HG03280 (cell line): ENCODE measurements at regions not wholly inside any gene's neighbourhood (a gene's known extent, or its start where the extent isn't known, plus 50 kb on each side); places are given as distances from the start of the nearest gene placed in this dataset.
"Not testable (repeated sequence)": the region's sequence is repeated elsewhere in the genome, so short reads cannot be mapped to it uniquely, and the experiment has no call there.

Experiments used
- ATAC-seq: cut with Tn5 transposase; IDR thresholded peaks from one replicate; pipeline ENCODE4 v1.9.1; 2021; ENCODE audit warnings: mild to moderate bottlenecking, moderate library complexity; ENCODE audit not compliant: unreplicated experiment

DNA sequence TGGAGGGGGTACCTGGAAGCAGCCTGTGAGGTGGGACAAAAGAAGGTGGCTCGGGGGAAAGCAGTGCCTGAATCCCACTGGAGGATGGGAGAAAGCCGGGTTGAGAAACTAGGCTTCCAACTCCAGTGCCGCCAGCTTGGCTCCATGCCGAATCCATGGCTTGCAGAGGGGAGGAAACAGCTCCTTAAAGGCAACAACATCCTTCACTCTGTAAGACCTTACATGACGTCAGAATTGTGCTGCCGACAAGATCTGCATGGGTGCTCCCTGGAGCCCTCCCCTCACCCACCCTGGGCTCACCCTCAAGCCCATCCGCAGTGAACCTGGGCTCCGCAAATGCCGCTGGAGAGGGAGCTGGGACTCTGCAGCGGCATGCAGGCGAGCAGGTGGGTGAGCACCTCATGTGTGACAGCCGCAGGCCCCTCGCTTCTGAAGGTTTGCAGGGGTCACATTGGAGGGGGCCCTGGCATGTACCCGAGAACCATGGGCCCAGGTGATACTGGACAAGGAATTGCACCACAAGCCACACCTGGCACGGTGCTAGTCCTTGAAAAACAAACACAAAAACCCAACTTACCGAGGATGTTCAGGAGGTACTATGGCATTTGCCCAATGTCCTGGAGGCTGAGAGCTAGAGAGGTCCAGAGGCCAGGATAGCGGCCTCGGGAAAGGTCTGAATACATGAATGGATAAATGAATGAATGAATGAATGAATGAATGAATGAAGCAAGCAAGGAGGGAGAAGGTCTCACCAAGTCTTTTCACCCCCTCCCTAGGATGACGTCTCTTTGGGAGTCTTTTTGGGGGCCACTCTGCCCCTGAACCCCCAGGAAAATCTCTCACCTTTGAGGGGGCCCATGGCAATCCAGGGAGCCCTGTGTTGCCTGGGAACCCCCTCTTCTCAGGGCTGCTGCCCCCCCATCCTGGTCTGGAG, 238.6 kb upstream of the SHH start:
- no peak for ATAC-seq

DNA sequence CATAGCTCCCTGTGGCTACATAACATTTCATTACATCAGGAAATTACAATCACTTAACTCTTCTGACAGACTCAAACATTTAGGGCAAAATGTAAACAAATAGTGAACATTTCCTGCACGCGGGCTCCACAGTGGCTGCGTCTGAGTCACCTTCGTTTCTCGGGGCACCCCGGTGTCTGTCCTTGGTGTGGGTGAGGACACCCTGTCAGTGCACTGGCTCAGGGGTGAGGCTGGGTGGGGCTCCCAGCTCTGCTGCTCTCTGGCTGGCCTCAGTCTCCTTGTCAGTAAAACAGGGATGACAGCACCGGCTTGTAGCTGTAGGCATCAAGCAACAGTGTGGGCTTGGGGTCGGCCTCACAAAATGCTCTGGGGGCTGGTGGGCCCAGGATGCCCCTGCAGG, 237.1 kb upstream of the SHH start:
- no peak for ATAC-seq

DNA sequence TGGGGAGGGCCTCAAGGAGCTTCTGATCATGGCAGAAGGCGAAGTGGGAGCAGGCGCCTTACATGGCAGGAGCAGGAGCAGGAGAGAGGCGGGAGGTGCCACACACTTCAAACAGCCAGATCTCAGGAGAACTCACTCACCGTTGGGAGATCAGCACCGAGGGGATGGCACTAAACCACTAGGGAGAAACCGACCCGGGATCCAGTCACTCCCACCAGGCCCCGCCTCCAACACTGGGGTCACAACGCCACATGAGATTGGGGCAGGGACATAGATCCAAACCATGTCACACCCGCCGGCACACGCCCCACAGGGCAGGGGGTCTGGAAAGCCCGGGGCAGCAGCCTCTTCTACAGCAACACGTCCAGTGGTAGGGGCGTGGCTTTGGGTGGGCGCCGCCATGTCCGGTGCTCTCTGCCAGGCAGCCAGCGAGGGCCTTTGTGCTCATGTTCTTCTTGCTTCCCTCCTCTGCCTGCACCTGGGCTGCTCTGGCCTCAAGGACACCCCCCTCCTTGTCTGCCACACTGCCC, 233.8 kb upstream of the SHH start:
- no peak for ATAC-seq

DNA sequence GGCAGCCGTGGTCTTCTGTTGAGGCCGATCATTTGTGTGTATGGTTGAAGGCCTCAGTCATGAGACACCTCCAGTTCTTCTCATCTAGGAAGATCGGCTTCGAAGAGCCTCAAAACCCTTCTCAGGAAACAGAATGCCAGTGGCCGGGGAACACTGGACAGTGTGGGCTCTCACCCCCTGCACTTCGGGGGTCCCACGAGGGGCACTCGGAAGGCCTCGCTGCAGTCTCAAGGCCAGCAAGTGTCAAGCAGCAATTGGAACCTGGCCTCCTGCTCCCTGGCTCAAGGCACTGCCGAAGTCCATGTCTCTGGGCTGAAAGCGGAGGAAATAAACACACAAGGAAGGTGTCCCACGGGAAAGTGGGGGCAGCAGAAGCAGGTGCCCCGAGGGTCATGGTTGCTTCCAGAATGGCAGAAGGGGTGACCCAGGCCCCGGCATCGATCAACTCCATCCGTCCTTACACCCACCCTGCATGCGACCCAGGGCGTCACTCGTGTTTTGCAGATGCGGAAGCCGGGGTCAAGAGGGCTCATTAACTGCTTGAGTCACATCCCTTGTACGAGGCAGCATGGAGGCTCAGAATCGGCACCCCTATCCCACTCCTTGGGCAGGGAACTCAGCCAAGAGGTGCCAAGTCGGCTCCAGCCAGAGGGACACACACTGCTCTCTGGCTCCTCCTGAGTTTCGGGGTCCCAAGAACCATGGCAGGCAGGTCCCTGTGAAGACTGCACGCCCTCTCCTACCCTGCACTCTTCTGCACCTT, 231.3 kb upstream of the SHH start:
- no peak for ATAC-seq

DNA sequence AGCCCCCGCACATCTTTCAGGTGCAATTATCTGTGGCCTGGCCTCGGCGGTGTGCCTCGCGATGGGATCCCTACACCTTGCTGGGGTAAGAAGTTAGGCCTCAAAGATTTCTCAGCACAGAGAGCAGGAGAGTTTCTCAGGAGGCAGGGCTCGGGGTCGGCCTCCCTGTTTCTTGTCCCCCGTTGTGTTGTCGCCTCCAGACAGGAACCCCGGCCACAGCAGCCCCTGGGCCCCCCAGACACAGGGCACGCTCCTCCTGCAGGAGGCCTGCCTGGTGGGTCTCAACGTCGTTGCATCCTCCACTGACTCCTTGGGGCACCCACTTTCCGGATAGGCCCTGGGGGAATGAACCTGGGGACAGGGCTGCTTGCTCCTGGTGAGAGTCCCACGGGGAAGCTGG, 229.1 kb upstream of the SHH start:
- ATAC-seq, result no peak

DNA sequence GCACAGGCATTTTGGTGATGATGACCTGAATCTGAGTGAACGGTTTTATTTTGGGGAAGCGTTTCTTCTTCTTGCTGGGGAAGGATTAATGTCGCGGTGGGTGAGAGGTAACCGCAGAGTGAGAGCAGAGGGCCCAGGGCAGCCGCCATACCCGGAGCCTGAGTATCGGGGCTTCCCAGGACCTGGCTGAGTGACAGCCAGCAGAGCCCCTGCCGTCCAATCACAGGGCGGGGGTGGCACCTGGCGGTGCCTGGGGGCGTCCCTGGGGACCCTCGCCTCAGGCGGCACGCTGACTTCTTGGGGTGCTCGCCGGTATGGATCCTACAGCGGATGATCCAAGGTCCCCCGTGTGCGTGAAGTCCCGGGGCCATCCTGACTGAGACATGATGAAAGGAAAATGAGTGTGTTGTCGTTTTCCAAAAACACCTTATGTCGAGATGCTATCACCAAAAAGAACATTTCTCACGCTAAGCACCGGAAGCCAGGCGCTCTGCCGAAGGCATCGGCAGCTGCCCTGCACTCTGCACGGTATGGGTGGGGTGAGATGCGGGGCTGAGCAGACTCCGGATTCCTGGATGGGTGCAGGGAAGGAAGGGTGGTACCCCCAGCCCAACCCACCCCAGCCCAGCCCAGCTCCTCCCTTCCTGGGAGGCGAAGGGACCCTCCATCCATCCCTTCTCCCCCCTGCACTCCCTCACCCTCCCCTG, 227.9 kb upstream of the SHH start:
- no peak for ATAC-seq

DNA sequence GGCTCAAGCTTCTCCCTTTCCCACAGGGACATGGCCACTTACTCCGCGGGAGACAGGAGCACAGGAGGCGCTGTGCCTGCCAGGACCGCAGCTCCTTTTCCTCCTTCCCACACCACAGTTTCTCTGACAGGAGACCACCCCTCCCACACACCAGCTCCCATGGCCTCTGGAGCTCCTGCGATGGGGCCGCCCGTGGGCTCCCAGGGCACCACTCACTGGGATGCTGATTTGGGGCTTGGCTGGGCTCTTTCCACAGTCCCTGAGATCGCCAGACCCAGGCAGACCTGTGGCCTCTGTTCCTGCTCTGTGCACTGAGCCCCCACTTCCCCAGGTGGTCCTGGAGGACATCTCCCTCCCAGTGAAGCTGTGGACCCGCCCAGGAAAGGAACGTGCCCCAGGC, 226.9 kb upstream of the SHH start:
- ATAC-seq, result no peak

DNA sequence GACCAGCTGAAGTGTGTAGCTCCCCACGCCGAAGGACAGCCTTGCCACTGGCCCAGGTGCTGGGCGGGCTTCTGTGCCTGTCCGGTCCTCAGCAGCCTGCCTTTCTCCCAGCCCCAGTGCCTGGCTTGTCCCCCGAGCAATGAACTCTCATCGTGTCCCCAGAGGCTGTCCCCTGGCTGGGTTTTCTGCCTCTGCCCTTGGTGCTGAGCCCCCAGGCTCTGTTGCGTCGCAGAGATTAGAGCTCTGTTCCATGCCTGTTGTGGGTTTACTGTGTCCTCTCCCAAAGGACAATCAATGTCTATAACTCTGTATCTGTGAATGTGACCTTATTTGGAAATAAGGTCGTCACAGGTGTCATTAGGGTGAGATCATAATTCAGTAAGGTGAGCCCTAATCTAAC, 226.1 kb upstream of the SHH start:
- ATAC-seq, result no peak

DNA sequence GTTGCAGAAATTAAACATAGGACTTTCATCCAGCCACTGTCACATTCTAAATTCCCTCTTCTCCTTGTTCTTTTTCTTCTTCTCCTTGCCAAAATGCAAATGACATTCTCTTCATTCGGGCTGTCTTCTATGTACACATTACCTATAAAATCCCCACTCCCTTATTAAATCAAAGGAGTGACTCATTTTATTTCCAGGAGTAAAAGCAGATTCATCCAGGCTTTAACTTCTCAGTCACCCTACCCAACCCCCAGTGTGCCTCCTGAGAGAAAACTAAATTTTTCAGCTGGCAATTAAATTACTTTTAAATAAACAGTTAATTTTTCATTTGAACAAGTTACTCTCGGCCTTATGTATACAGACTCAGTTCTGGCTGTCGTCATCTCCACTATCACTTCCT, 223.9 kb upstream of the SHH start:
- ATAC-seq, result no peak

DNA sequence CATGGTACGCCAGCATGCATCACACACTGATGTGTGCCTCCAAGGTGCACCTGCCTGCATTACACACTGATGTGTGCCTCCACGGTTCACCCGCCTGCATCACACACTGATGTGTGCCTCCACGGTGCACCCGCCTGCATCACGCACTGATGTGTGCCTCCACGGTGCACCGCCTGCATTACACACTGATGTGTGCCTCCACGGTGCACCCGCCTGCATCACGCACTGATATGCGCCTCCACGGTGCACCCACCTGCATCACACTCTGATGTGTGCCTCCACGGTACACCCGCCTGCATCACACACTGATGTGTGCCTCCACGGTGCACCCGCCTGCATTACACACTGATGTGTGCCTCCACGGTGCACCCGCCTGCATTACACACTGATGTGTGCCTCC, 223.1 kb upstream of the SHH start:
- ATAC-seq, result not testable (repeated sequence)

DNA sequence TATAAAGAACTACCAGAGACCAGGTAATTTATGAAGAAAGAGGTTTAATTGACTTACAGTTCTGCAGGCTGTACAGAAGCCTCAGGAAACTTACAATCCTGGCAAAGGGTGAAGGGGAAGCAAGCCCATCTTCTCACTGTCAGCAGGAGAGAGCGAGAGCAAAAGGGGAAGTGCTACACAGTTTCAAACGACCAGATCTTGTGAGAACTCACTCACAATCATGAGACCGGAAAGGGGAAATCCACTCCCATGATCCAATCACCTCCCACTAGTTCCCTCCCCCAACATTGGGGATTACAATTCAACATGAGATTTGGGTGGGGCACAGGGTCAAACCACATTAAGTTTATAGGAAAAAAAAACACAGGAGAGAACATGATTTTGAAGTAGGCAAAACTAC, 222.1 kb upstream of the SHH start:
- peak; percentile 68 for ATAC-seq

DNA sequence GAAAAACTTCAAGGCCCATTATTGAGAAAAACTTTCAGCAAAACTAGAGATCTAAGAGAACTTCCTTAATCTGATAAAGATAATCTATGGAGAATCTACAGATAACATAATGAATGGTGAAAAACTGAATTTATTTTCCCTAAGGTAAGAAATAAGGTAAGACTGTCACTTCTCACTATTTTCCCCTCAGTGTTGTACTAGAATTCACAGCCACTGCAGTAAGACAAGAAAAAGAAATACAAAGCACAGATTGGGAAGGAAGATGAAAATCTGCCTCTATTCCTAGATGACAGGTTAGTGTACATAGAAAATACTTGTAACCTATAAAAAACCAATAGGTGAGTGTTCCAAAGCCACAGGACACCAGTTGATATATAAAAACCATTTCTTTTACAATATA, 220.7 kb upstream of the SHH start:
- ATAC-seq, result no peak

DNA sequence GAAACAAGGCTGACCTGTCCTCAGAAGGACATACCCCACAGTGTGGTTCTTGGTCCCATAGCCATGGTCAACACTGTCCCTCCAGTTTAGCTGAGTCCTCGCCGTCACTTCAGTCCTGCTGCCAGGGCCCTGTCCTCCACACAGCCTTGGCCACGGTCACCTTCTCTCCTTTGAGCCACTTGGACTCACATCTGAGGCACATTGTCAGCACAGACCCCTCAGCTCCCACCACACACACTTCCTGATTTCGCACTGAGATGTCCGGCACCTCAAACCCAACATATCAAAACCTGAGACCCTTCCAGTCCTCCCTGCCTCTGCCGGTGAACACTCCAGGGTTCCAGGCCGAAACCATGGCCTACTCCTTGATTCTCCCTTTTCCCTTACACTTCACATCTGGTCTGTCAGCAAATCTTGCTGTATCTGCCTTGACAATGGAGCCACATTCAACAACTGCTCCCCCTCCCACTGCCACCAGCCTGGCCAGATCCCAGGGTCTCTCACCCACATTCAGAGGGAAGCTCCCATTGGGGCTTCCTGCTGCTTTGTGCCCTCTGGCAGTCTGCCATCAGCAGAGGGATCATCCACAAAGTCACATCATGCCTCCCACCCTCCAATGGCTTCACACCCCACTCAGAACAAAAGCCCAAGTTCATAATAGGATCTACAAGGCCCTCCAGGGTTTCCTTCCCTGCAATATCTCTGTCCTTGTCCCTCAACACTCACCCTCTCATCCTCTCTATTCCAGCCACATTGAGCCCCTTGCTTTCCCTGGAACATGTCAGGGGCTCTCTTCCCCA, 219.6 kb upstream of the SHH start:
- no peak for ATAC-seq

DNA sequence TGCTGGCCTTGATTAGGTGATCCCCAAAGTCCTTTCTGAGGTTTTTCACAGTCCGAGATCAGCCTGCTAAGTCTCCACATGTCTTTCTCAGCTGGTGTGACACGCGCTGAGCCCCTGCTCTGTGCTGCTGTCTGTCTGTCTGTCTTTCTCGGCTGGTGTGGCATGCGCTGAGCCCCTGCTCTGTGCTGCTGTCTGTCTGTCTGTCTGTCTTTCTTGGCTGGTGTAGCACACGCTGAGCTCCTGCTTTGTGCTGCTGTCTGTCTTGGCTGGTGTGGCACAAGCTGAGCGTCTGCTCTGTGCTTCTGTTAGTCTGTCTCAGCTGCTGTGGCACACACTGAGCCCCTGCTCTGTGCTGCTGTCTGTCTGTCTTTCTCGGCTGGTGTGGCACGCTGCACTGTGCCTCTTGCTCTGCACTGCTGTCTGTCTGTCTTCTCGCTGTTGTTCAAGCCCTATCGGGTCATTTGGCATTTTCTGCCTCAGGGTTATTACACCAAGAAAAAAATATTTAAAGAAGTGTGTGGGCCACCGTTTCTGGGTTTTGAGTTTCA, 217.3 kb upstream of the SHH start:
- no peak for ATAC-seq

DNA sequence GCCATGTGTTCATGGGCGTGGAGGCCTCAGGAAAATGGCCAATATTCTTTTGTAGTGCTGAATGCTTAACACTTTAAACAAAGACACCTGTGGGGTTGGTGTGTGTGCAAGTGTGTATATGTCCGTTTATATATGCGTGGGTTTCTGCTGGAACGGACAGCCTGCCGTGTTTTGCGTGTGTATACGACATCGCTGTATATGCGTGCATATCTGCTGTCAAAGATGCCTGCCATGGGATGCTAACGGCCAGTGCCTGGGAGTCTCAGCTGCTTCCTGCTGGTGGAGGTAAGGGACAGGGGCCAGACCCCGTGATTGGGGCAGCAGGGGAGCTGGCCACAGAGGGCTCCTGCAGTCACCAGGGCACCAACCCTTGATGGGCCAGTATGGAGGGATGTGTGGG, 216.3 kb upstream of the SHH start:
- no peak for ATAC-seq

DNA sequence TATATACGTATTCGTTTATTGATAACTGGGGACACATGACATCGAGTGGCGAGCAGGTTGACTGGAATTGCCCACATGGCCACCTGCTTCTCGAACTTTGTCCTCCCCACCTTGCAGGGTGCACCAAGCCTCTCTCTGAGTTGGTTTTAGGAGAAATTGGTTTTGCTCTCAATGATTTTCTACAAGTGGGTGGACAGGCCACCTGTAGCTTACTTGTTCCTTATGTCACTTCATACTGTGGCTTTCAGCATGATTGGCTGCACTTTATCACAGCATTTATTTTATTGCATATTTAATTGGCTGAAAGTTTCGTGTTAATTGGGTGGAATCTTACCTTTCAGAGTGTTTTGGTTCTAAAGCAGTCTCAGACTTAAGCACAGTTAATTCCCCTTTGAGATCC, 215.6 kb upstream of the SHH start:
- no peak for ATAC-seq

DNA sequence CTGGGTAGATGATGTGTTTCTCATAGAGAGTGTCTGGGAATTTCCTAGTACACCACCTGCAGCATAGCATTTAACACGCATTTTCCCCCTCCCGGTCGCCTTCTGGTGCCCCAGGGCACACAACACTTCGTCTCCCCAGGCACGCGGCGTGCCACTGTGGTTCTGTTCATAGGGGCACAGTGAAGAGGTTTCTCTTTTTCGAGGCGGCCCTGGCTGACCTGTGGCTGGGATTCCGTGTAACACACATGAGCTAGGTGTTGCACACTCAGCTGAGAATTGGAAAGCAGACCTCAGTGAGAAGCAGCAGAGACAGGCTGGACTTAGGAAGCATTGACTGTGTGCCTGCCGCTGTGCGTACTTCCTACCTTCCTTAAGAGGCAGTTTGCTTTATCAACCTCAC, 214.3 kb upstream of the SHH start:
- no peak for ATAC-seq

DNA sequence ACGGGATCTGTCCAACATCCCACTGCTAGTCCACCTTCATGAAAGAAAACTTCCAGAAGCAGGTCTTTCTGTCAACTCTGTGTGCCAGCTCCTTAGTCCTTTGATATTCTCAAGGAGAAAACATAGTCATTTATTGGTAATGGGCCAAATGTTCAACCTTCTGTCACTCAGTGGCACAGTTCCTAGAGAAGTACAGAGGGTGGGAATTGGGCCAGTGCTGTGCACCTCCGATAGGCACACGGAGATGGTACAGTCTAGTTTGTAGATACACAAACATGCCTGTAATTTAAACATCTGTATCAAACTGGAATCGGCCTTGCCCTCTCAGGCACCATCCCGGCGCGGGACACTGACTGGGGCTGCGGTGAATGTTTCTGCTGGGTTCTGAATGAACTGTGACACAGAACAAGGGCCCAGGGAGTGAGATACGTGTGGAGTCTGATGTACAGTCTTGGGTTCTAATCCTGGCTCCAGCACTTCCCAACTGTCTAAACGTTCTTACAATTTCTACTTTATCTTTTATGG, 213.9 kb upstream of the SHH start:
- no peak for ATAC-seq

DNA sequence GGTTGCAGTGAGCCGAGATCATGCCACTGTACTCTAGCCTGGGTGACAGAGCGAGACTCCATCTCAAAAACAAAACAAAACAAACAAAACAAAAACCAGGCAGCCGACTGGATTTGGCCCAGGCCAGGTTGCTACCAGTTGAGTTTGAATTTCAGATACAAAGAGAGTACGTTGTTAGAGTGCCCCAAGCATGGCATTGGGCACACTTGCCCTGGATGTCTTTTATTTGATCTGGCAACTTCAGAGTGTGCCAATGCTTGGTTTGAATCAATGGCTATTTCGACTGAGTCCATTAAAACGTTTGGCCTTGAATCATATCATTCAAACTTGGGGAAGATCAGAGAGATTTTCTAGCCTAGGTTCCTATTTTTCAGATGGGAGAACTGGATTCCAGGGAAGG, 213.4 kb upstream of the SHH start:
- no peak for ATAC-seq

DNA sequence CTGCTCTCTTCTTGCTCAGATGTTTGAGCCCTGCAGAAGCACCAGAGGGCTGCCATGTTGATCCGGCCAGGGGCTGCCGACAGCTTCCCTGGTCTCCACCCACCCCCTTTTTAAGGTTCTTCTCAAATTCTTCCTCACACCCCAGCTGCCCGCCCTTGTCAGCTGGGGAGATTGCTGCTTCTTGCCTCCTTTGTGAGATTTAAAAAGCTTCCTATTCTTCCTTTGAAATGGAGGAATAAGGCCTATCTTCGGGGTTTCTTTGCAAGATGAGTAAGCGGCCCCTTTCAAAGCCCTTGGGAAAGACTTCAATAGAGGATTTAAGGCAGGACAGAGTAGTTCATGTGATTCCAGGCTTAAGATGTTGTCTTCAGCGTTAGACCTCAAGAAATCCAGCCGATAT, 211.9 kb upstream of the SHH start:
- no peak for ATAC-seq
